HT1080 (cell line): ENCODE measurements at regions not wholly inside any gene's neighbourhood (a gene's known extent, or its start where the extent isn't known, plus 50 kb on each side); places are given as distances from the start of the nearest gene placed in this dataset.

ENCODE experiments used
- DNase-seq: peaks from one replicate; pipeline ENCODE4 v3.0.0-alpha.2; 2015; ENCODE audit warnings: low read depth

DNA sequence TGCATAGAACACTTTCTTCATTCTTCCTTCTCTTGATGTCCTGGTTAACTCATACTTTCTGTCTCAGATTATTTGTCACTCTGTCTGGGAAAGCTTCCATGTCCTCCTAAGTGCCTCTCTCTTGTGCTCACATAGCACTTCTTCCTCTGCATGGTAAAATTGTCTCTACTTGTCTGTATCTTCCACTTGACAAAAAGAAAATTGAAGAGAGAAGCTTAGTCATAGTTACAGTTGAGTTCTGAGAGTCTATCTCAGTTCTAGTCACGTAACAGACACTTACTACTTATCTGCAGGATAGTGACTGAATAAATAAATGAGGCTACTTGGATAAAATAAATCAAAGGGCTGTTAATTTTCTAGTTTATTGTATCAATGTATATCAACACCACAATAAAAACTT, 458.1 kb downstream of the HTR7 start:
- DNase-seq, result no peak

DNA sequence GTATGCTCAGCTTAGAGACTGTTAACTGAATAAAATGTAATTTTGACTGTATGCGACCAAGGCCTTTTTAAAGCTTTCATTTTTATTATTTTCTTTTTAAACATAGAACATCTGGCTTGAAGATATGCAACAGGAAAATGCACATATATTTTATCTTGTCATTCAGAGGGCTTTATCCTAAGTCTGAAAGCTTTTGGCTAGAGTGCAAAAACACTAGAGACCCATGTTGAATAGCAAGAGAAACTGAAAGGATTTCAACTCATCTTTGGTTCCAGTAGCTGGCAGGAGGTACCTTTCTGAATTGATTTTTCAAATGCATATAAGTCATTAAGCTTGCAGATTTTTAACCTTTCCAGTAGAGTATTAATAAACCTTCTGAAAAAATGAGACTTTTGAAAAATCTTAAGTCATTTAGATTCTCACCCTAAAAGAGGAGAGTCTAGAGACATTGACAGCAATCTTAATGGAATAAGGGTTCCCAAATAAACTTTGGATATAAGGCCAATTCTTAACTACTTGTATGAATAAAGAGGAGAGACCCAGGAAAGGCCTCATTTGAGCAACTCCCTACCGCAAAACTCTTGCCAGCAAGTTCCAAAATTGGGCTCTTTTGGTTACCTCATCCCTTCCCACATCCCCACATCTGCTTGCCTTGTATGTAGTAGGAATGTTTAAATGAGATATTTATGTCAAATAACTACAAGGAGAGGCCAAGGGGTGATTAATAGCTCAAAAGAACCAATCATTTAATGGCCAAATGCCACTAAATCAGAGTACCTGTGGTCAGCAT, 454.4 kb downstream of the HTR7 start:
- no peak for DNase-seq

DNA sequence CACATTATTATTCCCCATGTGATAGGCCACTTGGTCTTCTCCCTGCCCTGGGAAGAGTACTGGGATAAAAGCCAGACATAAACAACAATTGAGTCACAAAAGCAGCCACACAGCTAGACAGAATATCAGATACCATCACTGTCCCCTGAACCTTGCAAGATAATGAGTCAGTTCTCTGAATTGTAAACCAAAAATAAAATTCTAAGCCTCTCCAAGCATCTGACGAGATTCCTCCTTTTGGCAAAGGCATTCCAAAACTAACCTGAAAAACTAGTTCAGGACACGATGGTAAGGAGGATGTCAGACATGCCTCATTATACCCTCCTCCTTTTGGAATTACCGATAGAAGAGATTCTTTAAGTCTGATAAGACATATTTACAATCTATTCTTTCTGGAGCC, 450.7 kb downstream of the HTR7 start:
- DNase-seq, result peak; percentile 47

DNA sequence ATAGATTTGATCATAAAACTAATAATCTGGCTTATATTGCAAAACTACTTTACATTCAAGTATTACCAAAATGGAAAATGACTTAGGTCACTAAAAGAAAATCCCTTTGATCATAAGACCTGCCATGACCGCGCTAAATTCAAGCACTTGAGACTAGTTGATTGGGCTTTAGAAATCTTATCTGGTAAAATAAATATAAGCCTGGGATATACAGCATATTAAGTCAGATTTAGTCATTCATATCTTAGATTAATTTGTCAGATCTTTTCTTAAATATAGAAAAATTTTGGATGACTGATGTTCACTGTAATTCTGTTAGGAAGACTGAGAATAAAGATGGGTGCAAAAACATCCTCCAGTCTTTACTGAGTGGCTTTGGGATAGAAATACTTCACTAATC, 450.0 kb downstream of the HTR7 start:
- DNase-seq, result no peak

DNA sequence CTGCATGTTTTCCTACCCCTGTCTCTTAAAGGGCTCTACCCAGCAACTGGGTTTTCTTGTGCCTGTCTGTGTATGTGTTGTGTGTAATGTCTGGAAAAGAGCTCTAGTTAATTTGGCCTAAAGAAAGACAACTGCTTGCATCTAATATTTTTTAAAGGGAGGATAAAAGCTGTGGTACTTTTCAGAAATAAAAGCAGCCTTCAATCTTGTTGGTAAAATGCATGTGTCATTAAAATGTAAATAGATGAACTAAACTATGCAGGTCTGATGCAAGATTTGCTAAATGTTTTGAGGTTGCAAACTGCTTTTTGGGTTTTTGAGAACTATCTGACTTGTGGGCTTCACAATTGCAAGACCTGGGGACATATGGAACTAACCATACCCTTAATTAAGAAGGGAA, 445.3 kb downstream of the HTR7 start:
- DNase-seq, result no peak

DNA sequence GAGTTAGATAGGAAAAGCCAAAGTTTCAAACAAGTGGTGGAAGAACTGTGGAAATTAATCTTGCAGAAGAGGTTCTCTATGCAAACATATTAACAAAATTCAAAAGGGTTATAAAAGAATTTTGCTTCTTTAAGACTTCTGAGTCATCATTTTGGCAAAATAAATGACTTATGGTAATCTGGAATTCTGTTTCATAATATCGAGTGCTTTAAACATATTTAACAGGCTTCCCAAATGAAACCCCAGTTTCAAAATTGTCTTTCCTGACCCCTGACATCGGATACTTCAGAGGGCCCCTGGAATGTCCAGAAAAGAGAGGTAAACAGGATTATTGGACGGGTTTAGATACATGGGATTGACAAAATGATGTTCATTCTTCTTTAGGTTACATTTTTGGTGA, 444.6 kb downstream of the HTR7 start:
- DNase-seq, result no peak

DNA sequence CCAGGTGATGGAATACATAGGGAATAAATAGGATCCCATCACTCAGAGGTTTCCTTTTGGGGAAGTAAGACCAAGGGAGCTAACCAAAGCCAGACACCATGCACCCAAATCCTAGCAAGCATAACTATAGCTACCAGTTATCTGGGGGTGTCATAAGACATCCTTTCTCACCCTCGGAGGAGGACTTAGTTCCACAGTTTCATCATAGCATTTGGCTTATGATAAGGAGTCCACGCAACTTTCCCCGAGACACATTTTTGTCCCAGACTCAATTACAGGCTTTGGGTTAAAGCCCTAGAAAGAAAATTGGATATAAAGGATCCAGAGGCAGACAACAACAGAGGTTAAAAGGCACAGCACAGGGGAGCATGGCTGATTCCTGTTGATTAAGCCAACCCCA, 442.9 kb downstream of the HTR7 start:
- DNase-seq, result no peak

DNA sequence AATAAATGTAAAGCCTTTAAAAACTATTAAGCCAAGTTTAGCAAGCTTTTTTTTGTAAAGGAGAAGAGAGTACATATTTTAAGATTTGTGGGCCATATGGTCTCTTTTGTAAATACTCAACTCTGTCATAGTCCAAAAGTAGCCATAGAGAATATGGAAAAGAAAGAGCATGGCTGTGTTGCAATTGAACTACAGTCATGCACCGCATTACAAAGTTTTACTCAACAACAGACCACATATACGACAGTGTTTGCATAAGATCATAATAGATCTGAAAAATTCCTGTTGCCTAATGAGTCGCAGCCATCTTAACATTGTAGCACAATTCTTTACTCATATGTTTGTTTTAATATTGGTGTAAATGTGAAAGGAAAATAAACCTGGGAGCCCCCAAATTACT, 440.8 kb downstream of the HTR7 start:
- peak; percentile 59 for DNase-seq

DNA sequence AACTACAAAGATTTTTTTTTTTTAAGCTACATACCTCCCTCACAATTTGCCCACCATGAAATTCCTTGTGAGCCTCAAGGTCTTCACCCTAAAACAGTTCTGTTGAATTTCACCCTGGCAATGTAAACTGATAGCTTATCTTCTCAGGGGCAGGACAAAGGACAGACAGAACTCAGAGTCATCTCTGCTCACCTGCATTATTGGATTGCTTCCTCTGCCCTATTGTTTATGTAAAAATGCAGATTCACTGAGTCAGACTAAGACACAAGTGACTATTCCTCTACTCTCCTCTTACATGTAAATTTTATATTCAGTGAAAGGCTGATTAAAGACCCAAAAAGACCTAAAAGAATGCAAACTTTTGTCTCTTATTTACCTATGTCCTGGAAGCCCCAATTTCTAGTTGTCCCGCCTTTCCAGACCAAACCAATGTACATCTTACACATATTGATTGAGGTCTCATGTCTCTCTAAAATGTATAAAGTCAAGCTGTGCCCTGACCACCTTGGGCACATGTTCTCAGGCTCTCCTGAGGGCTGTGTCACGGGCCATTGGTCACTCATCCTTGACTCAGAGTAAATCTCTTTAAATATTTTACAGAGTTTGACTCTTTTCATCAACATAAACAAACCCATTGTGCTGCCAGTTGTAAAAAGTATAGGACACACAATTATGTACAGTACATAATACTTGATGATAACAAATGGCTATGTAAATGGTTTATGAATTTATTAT, 440.2 kb downstream of the HTR7 start:
- DNase-seq, result peak; percentile 13

DNA sequence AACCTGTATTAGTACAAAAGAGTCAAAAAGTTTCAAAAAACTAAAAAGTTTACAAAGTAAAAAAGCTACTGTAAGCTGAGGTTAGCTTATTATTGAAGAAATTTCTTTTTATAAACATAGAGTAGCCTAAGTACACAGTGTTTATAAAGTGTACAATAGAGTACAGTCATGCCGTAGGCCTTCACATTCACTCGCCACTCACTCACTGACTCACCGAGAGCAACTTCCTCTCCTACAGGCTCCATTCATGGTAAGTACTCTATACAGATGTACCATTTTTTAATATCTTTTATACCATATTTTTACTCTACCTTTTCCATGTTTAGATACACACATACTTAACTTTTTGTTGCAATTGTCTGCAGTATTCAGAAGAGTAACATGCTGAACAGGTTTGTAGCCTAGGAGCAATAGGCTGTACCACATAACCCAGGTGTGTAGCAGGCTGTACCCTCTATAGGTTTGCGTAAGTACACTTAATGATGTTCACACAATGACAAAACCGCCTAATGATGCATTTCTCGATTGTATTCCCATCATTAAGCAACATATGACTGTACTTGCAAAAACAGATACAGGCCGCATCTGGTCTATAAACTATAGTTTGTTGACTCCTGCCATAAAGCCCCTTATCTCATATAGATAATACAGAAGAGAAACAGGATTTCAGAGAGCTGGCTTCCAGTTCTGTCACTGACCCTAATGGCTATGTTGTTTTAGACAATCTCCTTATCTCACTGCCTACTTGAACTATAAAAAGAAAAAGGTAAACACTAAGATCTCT, 438.8 kb downstream of the HTR7 start:
- DNase-seq, result peak; percentile 92

DNA sequence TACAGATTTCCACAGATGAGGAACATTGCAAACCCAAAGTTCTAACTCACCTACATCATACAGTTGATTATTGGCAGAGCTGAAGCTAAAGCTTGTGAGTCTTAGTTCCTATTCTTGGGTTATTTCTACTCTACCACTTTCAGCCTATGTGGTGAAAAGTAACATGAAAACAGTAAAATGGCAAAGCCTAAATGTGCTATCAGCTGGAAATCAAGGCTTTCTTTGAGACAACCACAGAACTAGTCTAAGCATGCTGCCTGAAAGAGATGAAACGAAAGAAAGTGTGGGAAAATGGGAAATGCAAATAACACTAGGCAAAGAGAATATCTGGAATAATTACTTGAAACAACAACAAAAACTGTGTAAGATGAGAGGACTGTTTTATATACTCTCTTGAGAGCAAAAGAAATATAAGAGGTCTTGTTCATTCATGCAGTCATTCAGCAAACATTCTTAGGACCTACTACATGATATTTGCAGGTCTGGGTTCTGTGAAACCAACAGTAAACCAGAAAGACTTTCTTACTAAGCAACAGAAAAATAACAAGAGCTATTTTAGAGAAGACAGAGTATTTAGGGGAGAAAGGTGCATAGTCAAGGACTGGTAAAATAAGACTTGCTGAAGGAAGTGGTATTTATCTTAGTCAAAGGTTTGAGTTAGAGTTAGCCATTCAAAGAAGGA, 437.1 kb downstream of the HTR7 start:
- no peak for DNase-seq

DNA sequence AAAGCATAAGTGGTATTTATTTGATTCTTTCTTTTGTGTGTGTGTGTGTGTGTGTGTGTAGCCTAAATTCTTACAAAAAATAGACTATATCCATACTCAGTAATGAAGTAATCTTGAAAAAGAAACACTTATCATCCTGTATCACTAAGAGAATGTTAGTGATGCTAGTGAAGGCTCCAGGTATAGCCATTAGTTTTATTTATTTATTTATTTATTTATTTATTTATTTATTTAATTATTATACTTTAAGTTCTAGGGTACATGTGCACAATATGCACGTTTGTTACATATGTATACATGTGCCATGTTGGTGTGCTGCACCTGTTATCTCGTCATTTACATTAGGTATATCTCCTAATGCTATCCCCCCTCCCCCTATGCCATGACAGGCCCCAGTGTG, 436.0 kb downstream of the HTR7 start:
- DNase-seq, result no peak

DNA sequence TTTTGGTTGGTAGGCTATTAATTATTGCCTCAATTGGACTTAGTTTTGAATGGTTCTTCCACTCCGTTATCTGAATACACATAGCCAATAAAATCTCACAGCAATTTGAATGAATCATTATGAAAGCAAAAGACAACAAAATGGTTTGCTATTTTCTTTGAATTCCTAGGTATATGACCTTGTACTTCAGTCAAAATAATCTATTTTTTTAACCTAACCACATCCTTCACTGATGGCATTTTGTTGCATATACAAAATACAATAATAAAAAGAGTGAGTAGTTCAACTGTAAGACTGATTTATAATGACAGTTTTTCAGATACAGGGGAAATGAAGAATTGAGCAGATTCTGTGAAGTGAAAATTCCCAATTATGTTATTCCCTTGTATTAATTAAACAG, 433.1 kb downstream of the HTR7 start:
- DNase-seq, result peak; percentile 44

DNA sequence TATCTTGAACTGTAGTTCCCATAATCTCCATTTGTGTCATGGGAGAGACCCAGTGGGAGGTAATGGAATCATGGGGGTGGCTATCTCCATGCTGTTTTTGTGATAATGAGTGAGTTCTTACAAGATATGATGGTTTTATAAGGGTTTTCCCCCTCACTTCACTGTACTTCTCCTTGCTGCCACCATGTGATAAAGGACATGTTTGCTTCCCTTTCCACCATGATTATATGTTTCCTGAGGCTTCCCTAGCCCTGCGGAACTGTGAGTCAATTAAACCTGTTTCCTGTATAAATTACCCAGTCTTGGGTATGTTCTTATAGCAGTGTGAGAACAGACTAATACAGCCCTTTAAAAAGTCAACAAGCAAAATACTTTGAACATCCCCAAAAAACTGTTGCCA, 427.7 kb downstream of the HTR7 start:
- DNase-seq, result no peak

DNA sequence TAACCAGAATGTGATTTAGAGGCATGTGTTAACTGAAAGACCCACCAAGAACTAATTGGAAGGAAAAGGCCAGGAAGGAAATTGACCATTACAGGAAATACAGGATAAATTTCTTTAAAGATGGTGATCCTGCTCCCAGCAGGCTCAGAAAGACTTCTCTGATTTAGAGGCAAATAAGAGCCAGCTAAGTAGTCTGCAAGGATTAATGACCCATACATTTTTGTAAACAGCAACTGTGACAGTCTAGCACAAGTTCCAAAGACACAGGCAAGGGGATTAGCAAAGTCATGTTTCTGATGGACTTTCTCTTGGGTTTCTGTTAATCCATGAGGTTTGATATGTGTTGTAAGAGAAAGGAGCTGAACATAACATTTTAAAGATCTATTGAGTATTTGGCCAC, 425.0 kb downstream of the HTR7 start:
- no peak for DNase-seq

DNA sequence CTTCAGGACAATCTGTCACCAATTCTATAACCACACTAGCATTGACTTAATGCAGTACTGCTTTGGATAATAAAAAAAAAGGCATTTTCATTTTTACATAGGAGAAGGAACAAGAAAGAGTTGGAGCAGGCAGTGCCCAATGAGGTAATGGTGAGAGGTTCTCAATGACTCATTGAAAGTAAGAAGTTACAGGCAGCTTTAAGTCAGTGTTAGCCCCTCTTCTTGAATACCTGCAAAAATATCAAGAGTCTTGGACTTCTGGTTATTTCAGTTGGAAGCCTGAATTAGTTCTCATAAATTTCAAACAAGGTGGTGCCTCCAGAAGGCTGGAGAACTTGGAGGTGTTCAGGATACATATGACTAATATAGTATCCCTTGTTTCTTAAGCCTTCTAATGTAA, 422.5 kb downstream of the HTR7 start:
- DNase-seq, result peak; percentile 42

DNA sequence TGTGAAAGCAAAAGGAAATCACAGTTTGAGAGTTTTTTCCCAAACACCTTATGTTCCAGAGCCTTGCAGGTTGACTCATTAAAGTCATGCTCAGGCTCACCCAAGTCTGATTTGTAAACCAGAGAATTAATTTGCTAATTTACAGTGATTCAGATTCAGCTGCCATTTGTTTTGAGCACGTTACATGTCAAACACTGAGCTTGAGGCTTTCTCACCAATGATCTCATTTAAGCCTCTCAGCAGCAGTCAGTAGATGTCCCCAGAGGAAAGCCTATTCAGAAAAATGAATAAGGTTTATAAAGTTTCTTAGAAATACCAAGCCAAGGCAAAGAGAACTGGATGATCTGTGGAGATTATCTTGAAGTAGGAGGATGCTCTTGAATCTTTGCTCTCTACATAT, 420.4 kb downstream of the HTR7 start:
- no peak for DNase-seq

DNA sequence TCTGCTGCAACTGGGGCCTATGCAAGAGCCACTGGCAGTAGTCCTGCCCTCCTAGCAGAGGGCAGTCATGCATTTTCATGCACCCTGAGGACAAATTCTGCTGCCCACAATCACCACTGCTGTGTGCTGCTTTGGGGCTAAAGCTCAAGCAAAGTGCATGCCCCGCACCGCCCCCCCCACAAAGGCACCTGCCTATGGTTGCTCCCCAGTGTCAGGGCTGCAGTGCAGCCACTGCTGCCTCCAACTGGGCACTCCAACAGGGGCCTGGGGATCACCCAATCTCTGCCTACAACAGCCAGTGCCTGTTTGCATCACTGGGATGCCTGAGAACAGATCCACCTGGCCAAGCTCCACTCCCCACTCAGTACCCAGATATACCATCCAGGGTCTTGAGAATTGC, 417.0 kb downstream of the HTR7 start:
- no peak for DNase-seq

DNA sequence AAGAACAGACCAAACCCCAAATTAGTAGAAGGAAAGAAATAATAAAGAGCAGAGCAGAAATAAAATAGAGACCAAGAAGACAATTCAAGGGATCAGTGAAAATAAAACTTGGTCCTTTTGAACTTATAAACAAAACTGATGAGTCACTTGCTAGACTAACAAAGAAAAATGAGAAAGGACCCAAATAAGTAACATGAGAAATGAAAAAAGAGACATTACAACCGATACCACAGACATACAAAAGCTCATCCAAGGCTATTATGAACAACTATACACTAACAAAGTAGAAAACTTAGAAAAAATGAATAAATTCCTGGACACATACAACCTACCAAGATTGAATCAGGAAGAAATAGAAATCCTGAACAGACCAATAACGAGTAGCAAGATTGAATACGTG, 414.5 kb downstream of the HTR7 start:
- no peak for DNase-seq

DNA sequence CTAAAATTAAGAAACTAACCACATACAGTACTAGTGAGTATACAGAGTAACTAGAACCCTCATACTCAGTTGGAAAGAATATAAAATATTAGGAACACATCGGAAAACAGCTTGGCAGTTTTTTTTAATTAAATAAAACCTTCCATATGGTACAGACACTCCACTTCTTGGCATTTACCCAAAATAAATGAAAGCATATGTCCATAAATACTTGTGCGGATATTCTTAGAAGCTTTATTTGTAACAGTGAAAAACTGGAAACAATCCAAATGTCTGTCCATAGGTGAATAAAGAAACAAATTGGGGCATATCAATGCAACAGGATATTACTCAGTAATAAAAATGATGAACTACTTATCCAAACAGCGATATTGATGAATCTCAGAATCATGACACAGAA, 410.0 kb downstream of the HTR7 start:
- no peak for DNase-seq

DNA sequence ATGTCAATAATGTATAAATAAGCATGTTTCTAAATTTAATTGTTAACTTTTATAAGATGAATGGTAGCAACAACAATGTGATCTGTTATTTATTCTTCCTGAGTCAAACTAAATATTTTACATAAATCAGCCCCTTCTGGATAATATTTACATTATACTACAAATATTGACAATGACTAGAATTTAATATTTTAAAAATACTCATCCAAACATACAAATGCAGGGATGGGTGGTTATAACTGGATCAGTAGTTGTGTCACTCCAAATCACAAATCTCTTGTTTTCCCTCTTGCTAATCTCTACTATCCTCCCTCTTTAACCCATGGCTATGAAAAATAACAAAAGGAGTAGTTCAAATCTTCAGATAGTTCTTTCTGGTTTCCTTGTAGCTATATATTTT, 407.0 kb downstream of the HTR7 start:
- no peak for DNase-seq

DNA sequence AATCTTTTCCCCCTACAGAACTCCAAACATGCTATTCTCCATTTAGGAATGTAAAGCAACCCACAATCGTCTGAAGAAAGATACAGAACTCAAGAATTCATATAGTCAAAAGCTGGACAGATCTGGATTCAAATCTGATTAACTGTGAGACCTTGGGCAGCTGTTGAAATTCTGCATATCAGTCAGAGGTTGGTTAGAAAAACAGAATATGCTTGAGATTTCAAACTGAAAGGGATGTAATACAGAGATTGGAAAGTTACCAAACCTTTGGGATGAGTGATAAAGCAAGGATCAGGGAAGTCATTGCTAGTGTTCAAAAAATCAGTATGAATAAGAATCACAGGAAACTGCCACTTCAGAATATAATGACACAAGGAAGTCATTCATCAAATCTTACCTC, 406.6 kb downstream of the HTR7 start:
- peak; percentile 84 for DNase-seq
